Neuronal stem cell (in vitro differentiated cells): ENCODE measurements at regions not wholly inside any gene's neighbourhood (a gene's known extent, or its start where the extent isn't known, plus 50 kb on each side); places are given as distances from the start of the nearest gene placed in this dataset.
"Not testable (repeated sequence)": the region's sequence is repeated elsewhere in the genome, so short reads cannot be mapped to it uniquely, and the experiment has no call there.

ENCODE experiments used
- DNase-seq: peaks from one replicate; pipeline ENCODE4 v3.0.0-alpha.2; 2013; ENCODE audit warnings: low spot score
- H2AFZ ChIP-seq: one replicate; pipeline ENCODE4 v1.6.1; 2013; ENCODE audit warnings: mild to moderate bottlenecking, low read length, inconsistent platforms
- H2AK5ac ChIP-seq: 2 replicates; pipeline ENCODE4 v1.6.1; 2013; ENCODE audit warnings: low read depth, mild to moderate bottlenecking, inconsistent platforms, low read length, moderate library complexity, mixed read lengths
- H2BK120ac ChIP-seq: 2 replicates; pipeline ENCODE4 v1.6.1; 2013; ENCODE audit warnings: low read depth, mild to moderate bottlenecking, inconsistent platforms, low read length, moderate library complexity, mixed read lengths
- H2BK12ac ChIP-seq: one replicate; pipeline ENCODE4 v1.6.1; 2013; ENCODE audit warnings: low read length, inconsistent platforms
- H2BK15ac ChIP-seq: 2 replicates; pipeline ENCODE4 v1.6.1; 2013; ENCODE audit warnings: mild to moderate bottlenecking, low read length, inconsistent platforms, mixed read lengths
- H2BK5ac ChIP-seq: one replicate; pipeline ENCODE4 v1.6.1; 2013; ENCODE audit warnings: inconsistent platforms, mild to moderate bottlenecking, low read length, moderate library complexity
- H3K14ac ChIP-seq: one replicate; pipeline ENCODE4 v1.6.1; 2013; ENCODE audit warnings: low read length, inconsistent platforms
- H3K18ac ChIP-seq: 2 replicates; pipeline ENCODE4 v1.6.1; 2013; ENCODE audit warnings: low read length, inconsistent platforms
- H3K23ac ChIP-seq: 2 replicates; pipeline ENCODE4 v1.6.1; 2013; ENCODE audit warnings: low read depth, mild to moderate bottlenecking, mixed read lengths, low read length, inconsistent platforms; ENCODE audit not compliant: poor library complexity
- H3K27ac ChIP-seq: replicated peaks from 3 replicates; pipeline ENCODE4 v1.5.1; 2013; ENCODE audit warnings: low read length, inconsistent platforms
- H3K27me3 ChIP-seq, 3 experiments: 2 replicates each; pipeline ENCODE4 v1.6.1; 2013; ENCODE audit warnings: low read length in 3 of 3, mild to moderate bottlenecking in 2 of 3, inconsistent platforms in 1 of 3, low read depth in 1 of 3, mixed read lengths in 1 of 3, moderate library complexity in 1 of 3; ENCODE audit not compliant: control insufficient read depth in 3 of 3, insufficient read depth in 3 of 3
- H3K36me3 ChIP-seq, 2 donors: replicated peaks in 1 of 2; 2 replicates each; pipeline ENCODE4 v1.6.1; 2013; ENCODE audit warnings: low read length in 2 of 2; ENCODE audit not compliant: control insufficient read depth in 2 of 2, insufficient read depth in 2 of 2
- H3K4ac ChIP-seq: 2 replicates; pipeline ENCODE4 v1.6.1; 2013; ENCODE audit warnings: inconsistent platforms, mild to moderate bottlenecking, low read length, moderate library complexity
- H3K4me1 ChIP-seq, 2 donors: 1 replicate in 1 of 2; 2 replicates in 1 of 2; pipeline ENCODE4 v1.6.1; 2013; ENCODE audit warnings: low read length in 2 of 2, low read depth in 1 of 2; ENCODE audit not compliant: control insufficient read depth in 2 of 2, insufficient read depth in 1 of 2
- H3K4me2 ChIP-seq: one replicate; pipeline ENCODE4 v1.6.1; 2013; ENCODE audit warnings: mild to moderate bottlenecking, low read length, inconsistent platforms; ENCODE audit not compliant: insufficient read depth, poor library complexity, severe bottlenecking
- H3K4me3 ChIP-seq, 2 donors: 2 replicates each; pipeline ENCODE4 v1.5.1; 2013; ENCODE audit warnings: low read length in 2 of 2, mild to moderate bottlenecking in 2 of 2, inconsistent platforms in 1 of 2, moderate library complexity in 1 of 2
- H3K79me1 ChIP-seq: one replicate; pipeline ENCODE4 v1.6.1; 2013; ENCODE audit warnings: low read depth, mild to moderate bottlenecking, inconsistent platforms, low read length, moderate library complexity
- H3K9ac ChIP-seq: one replicate; pipeline ENCODE4 v1.6.1; 2013; ENCODE audit warnings: mild to moderate bottlenecking, low read depth, low read length, inconsistent platforms; ENCODE audit not compliant: poor library complexity
- H3K9me3 ChIP-seq, 2 donors: replicated peaks in 1 of 2; 2 replicates each; pipeline versions ENCODE3 to v1.6.1; 2013; ENCODE audit warnings: low read length in 2 of 2, mild to moderate bottlenecking in 2 of 2, inconsistent platforms in 1 of 2, low read depth in 1 of 2, mixed read lengths in 1 of 2, moderate library complexity in 1 of 2; ENCODE audit not compliant: control insufficient read depth in 2 of 2, insufficient read depth in 1 of 2
- H4K8ac ChIP-seq: one replicate; pipeline ENCODE4 v1.6.1; 2013; ENCODE audit warnings: low read depth, mild to moderate bottlenecking, inconsistent platforms, low read length, moderate library complexity
- H4K91ac ChIP-seq: one replicate; pipeline ENCODE4 v1.6.1; 2013; ENCODE audit warnings: low read length, low read depth, mild to moderate bottlenecking, inconsistent platforms; ENCODE audit not compliant: poor library complexity
- WGBS, 2 donors: extraction: QIAGEN DNeasy Blood & Tissue Kit; methylation state at CpG; one replicate each; pipeline ENCODE4 v1.1.7; 2013; ENCODE audit warnings: missing lambda C conversion rate in 2 of 2, mixed read lengths in 1 of 2; ENCODE audit not compliant: insufficient read length in 2 of 2, insufficient replicate concordance in 1 of 2; ENCODE audit errors: extremely low coverage in 2 of 2; 5-methylcytosine and 5-hydroxymethylcytosine counted together

GRCh38 chr14:71358932-71359421, 451.7 kb downstream of the PCNX1 start:
- not testable (repeated sequence) for H3K9me3 ChIP-seq, H2AK5ac ChIP-seq, H2BK5ac ChIP-seq, H3K18ac ChIP-seq, H2AFZ ChIP-seq, DNase-seq, H3K14ac ChIP-seq, H3K4ac ChIP-seq, H2BK120ac ChIP-seq, H3K9ac ChIP-seq, H3K4me2 ChIP-seq, H3K27ac ChIP-seq, H4K91ac ChIP-seq, H2BK15ac ChIP-seq, H3K79me1 ChIP-seq, H3K23ac ChIP-seq, H3K36me3 ChIP-seq, H2BK12ac ChIP-seq, H3K4me3 ChIP-seq, H4K8ac ChIP-seq, H3K4me1 ChIP-seq, H3K27me3 ChIP-seq
- WGBS, 2 donors: no CpG with 5 or more reads among the region's 4 CpGs

- Histone ChIP-seq H3K27me3 (no peaks in the 10 kb centered on the region), H3K18ac (no peak overlapping the region), H2BK120ac (no peak overlapping the region), H2BK5ac (no peak overlapping the region), H3K4me1 (peaks cover under 1 to 3% of the 10 kb centered on the region in 2 donors), H2BK12ac (no peak overlapping the region), H2BK15ac (no peak overlapping the region), H3K9ac (no peak overlapping the region), H2AK5ac (no peak overlapping the region), H3K27ac (no peak overlapping the region), H3K14ac (no peak overlapping the region), H4K91ac (no peak overlapping the region), H3K9me3 (no peaks in the 10 kb centered on the region), H2AFZ (no peak overlapping the region), H4K8ac (no peak overlapping the region), H3K4me2 (no peak overlapping the region), H3K36me3 (no peaks in the 10 kb centered on the region), H3K4me3 (no peak overlapping the region), H3K79me1 (peaks cover 3% of the 10 kb centered on the region), H3K4ac (no peak overlapping the region), H3K23ac (no peak overlapping the region)
- WGBS, 2 donors: no CpG with 5 or more reads among the region's 3 CpGs
- no peak for DNase-seq
These were observed 452.6 kb downstream of the PCNX1 start for GRCh38 chr14:71359823-71360222.

DNA sequence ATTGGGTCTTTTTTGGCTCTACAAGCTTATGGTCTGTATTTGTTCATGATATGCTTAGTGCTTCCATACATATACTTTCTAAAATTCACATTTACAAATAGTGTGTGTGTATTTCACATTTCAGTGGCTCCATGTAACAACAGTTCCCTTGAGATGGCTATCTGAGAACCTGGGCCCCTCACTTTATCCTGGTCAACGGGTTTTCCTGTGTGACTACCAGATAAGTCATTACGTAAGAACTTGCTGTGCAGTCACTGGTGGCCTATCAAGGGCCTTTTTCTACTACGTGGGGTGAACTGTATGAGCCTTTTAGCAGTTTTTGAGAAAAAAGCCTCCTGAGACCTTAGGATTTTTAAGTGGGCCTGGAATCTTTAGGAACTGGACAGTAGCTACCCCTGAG, 454.1 kb downstream of the PCNX1 start:
- Histone ChIP-seq H3K4me1 (no peaks in the 10 kb centered on the region), H3K4me2 (no peak overlapping the region), H3K14ac (no peak overlapping the region), H3K4ac (no peak overlapping the region), H3K4me3 (no peak overlapping the region), H3K9ac (no peak overlapping the region), H3K9me3 (no peaks in the 10 kb centered on the region), H3K36me3 (no peaks in the 10 kb centered on the region), H3K27ac (no peak overlapping the region), H2BK120ac (no peak overlapping the region), H2AK5ac (no peak overlapping the region), H3K27me3 (no peaks in the 10 kb centered on the region), H4K91ac (no peak overlapping the region), H3K18ac (no peak overlapping the region), H4K8ac (no peak overlapping the region), H3K79me1 (peaks cover 6% of the 10 kb centered on the region), H2AFZ (no peak overlapping the region), H3K23ac (no peak overlapping the region), H2BK15ac (no peak overlapping the region), H2BK12ac (no peak overlapping the region), H2BK5ac (no peak overlapping the region)
- DNase-seq: no peak
- WGBS, 2 donors: no CpG with 5 or more reads among the region's 3 CpGs

DNA sequence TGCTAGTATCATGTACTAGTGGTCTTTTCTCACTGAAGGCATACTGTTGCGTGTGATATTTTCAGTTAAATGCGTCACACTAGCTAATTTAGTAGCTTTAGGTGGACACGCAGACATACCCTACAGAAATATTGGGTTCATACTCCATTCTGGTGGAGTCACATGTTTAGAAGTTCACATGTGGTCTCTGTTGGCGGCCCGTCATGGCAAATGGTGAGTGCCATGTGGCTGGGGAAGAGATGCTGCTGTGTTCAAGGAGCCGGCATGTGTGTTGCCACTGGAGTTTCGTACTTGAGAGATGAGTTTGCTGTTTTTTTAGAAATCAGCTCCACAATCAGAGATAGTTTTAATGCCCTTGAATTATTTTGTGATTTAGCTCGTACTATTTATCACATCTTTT, 454.6 kb downstream of the PCNX1 start:
- Histone ChIP-seq H2BK12ac (no peak overlapping the region), H4K91ac (no peak overlapping the region), H3K36me3 (no peaks in the 10 kb centered on the region), H3K79me1 (peaks cover 6% of the 10 kb centered on the region), H3K9ac (no peak overlapping the region), H3K14ac (no peak overlapping the region), H2BK15ac (no peak overlapping the region), H3K23ac (no peak overlapping the region), H3K9me3 (no peaks in the 10 kb centered on the region), H3K27ac (no peak overlapping the region), H2BK5ac (no peak overlapping the region), H3K4me1 (no peaks in the 10 kb centered on the region), H2BK120ac (no peak overlapping the region), H3K4ac (no peak overlapping the region), H4K8ac (no peak overlapping the region), H2AFZ (no peak overlapping the region), H3K27me3 (no peaks in the 10 kb centered on the region), H2AK5ac (no peak overlapping the region), H3K4me3 (no peak overlapping the region), H3K18ac (no peak overlapping the region), H3K4me2 (no peak overlapping the region)
- no peak for DNase-seq
- no CpG with 5 or more reads among the region's 8 CpGs for WGBS, 2 donors
